ENCODE measurements at regions not wholly inside any gene's neighbourhood (a gene's known extent, or its start where the extent isn't known, plus 50 kb on each side); places are given as distances from the start of the nearest gene placed in this dataset.
"Not testable (repeated sequence)": the region's sequence is repeated elsewhere in the genome, so short reads cannot be mapped to it uniquely, and the experiment has no call there.

DNA sequence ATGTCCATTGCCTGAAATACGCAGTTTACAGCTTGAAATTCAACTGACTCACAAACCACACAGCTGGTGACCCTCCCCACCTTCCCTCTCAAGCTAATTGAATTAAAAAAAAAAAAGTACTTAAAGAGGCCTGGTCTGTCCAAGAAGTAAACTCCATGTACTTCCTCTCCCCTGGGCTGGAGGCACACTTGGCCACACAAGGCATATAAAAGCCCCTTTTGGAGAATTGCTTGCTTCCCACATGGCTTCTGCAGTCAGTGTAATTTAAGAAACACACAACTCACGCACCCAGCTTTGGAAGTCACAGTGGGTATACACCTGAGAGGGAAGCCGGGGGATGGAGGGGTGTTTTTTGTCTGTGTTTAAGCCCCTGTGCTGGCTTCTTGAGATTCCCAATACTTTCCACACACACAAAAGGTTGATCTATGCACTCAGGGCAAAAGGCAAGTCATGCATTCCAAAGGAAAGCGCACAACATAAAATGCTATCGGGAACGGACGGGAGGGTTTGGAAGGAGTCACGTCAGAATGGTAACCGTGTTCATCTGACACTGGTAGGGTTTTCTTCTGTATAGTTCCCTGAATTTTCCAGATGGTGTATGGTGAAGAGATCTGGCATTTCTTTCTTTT is 106.6 kb upstream of the ALDH1A3 start (continued):
- TF ChIP-seq TFAM (CRISPR knock-in tag; conservative IDR thresholded peaks at IDR 0.05): no peak
- TF ChIP-seq CTBP1 (IDR thresholded peaks at IDR 0.05; ENCODE audit: borderline replicate concordance): no peak
- TF ChIP-seq L3MBTL2 (IDR thresholded peaks at IDR 0.05): no peak

DNA sequence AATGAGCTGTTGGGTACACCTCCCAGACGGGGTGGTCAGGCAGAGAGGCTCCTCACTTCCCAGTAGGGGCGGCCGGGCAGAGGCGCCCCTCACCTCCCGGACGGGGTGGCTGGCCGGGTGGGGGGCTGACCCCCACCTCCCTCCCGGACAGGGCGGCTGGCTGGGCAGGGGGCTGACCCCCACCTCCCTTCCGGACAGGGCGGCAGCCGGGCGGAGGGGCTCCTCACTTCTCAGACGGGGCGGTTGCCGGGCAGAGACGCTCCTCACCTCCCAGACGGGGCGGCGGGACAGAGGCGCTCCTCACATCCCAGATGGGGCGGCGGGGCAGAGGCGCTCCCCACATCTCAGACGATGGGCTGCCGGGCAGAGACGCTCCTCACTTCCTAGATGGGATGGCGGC is 105.6 kb upstream of the ALDH1A3 start:
- peaks cover 27 to 53% of the 10 kb centered on the region in 2 experiments for H3K27me3 ChIP-seq (ENCODE audit: control insufficient read depth in 2 of 2, insufficient read depth in 2 of 2, low read length in 2 of 2)
- H3K4me1 ChIP-seq (replicated peaks in 1 of 2; ENCODE audit: control insufficient read depth in 2 of 2, insufficient read depth in 2 of 2, low read length in 2 of 2); H3K9ac ChIP-seq (ENCODE audit: insufficient read depth in 1 of 2, low read depth in 2 of 2, low read length in 2 of 2); H2AFZ ChIP-seq (ENCODE audit: low read depth, low read length); H3K9me1 ChIP-seq (ENCODE audit: control insufficient read depth, insufficient read depth, low read length); BruUV-seq (replicated peaks); intact Hi-C loops (cut with micrococcal nuclease); ATAC-seq; H3K4me2 ChIP-seq (ENCODE audit: insufficient read depth, low read length); in situ Hi-C loops (cut with MboI); H3K9me3 ChIP-seq (replicated peaks; ENCODE audit: control insufficient read depth, insufficient read depth, low read depth, low read length); POLR2A ChIA-PET; H3K36me3 ChIP-seq (ENCODE audit: control insufficient read depth, insufficient read depth, low read length); H3K27ac ChIP-seq (ENCODE audit: extremely low read depth, low read depth, low read length); DNase-seq (ENCODE audit: extremely low read depth in 1 of 4, low spot score in 3 of 4); CTCF ChIA-PET (ENCODE audit: low intra/inter-chr PET ratio); FAIRE-seq; H3K79me2 ChIP-seq (ENCODE audit: control insufficient read depth, insufficient read depth, low read length); H3K4me3 ChIP-seq; H4K20me1 ChIP-seq (replicated peaks; ENCODE audit: control insufficient read depth, insufficient read depth, low read length): not testable (repeated sequence)
- WGBS (ENCODE audit: insufficient coverage, low coverage, missing lambda C conversion rate): 0% methylated on average over 2 of the region's 28 CpGs

DNA sequence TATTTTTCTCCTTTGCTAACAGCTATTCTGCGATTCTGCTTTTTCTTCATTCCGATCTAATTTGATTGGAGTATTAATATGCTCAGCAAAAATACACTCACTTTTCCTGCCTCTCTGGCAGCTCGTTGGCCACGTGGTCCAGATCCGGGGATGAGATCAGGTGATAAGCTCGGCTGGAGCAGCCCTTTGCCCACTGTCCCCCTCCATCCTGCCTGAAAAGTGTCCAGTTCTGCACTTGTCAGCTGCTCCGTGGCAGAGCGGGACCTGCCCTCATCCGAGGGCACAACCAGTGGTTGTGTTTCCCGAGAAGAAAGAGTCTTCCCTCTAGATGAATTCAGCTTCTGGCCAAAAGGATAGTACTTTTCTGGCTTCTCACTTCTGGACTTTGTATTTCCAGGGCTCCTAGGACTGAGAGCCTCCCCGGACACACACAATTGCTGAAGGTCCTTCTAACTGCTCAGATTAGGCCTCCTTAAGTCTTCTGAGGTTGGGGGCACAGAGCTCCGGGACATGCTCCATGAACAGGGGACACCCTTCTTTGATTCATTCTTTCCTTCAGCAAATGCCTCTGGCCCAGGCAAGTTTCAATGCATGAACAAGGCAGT is 103.9 kb upstream of the ALDH1A3 start:
- no peak for ATAC-seq
- Histone ChIP-seq H3K9me3 (replicated peaks; ENCODE audit: control insufficient read depth, insufficient read depth, low read depth, low read length) (no peaks in the 10 kb centered on the region), H3K36me3 (ENCODE audit: control insufficient read depth, insufficient read depth, low read length) (no peaks in the 10 kb centered on the region), H3K79me2 (ENCODE audit: control insufficient read depth, insufficient read depth, low read length) (no peaks in the 10 kb centered on the region), H4K20me1 (replicated peaks; ENCODE audit: control insufficient read depth, insufficient read depth, low read length) (no peaks in the 10 kb centered on the region), H3K27ac (ENCODE audit: extremely low read depth, low read depth, low read length) (no peak overlapping the region), H3K4me3 (no peak overlapping the region), H3K4me2 (ENCODE audit: insufficient read depth, low read length) (no peak overlapping the region), H2AFZ (ENCODE audit: low read depth, low read length) (no peak overlapping the region), H3K27me3 (ENCODE audit: control insufficient read depth in 2 of 2, insufficient read depth in 2 of 2, low read length in 2 of 2) (peaks cover 27 to 67% of the 10 kb centered on the region in 2 experiments), H3K9me1 (ENCODE audit: control insufficient read depth, insufficient read depth, low read length) (no peaks in the 10 kb centered on the region), H3K4me1 (replicated peaks in 1 of 2; ENCODE audit: control insufficient read depth in 2 of 2, insufficient read depth in 2 of 2, low read length in 2 of 2) (no peaks in the 10 kb centered on the region; a peak in 1 of 5 replicates), H3K9ac (ENCODE audit: insufficient read depth in 1 of 2, low read depth in 2 of 2, low read length in 2 of 2) (no peak overlapping the region)
- ChIA-PET CTCF (ENCODE audit: low intra/inter-chr PET ratio) (no interaction called here), POLR2A (interaction anchor here (0.8 kb wide), 1 partner anchor 8 kb away, joined by 3 read pairs; no protein-coding TSS in a partner anchor)
- no TSS peak for BruUV-seq (replicated peaks)
- DNase-seq (ENCODE audit: extremely low read depth in 1 of 4, low spot score in 3 of 4): no peak
- no peak for TF ChIP-seq CREBBP (IDR thresholded peaks at IDR 0.05; ENCODE audit: low read depth, low read length)
- TF ChIP-seq RNF2 (IDR thresholded peaks at IDR 0.05): no peak
- no peak for TF ChIP-seq NUFIP1 (IDR thresholded peaks at IDR 0.05; ENCODE audit: partially characterized antibody)
- no peak for TF ChIP-seq YY1 (IDR thresholded peaks at IDR 0.05; ENCODE audit: borderline replicate concordance in 1 of 3, control insufficient read depth in 1 of 3, extremely low read depth in 1 of 3, insufficient read depth in 3 of 3, insufficient read length in 1 of 3, insufficient replicate concordance in 2 of 3, low read depth in 1 of 3, low read length in 2 of 3)
- no peak for TF ChIP-seq MEF2A (IDR thresholded peaks at IDR 0.05; ENCODE audit: control insufficient read depth, low read depth, low read length)
- no peak for TF ChIP-seq PCBP1 (IDR thresholded peaks at IDR 0.05; ENCODE audit: low read depth, low read length, poor library complexity, severe bottlenecking)
- no peak for TF ChIP-seq CREM (IDR thresholded peaks at IDR 0.05; ENCODE audit: low read depth)
- TF ChIP-seq, protein P1, sequence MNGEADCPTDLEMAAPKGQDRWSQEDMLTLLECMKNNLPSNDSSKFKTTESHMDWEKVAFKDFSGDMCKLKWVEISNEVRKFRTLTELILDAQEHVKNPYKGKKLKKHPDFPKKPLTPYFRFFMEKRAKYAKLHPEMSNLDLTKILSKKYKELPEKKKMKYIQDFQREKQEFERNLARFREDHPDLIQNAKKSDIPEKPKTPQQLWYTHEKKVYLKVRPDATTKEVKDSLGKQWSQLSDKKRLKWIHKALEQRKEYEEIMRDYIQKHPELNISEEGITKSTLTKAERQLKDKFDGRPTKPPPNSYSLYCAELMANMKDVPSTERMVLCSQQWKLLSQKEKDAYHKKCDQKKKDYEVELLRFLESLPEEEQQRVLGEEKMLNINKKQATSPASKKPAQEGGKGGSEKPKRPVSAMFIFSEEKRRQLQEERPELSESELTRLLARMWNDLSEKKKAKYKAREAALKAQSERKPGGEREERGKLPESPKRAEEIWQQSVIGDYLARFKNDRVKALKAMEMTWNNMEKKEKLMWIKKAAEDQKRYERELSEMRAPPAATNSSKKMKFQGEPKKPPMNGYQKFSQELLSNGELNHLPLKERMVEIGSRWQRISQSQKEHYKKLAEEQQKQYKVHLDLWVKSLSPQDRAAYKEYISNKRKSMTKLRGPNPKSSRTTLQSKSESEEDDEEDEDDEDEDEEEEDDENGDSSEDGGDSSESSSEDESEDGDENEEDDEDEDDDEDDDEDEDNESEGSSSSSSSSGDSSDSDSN (IDR thresholded peaks at IDR 0.05; ENCODE audit: borderline replicate concordance in 1 of 2, low read depth in 2 of 2, low read length in 2 of 2): no peak
- in situ Hi-C loops (cut with MboI): no loop called here
- no peak for FAIRE-seq
- intact Hi-C loops (cut with micrococcal nuclease): no loop called here
- 2% methylated on average over 12 of the region's 12 CpGs for WGBS (ENCODE audit: insufficient coverage, low coverage, missing lambda C conversion rate)

All from K562 (cell line).